Astrocyte (in vitro differentiated cells and primary cell): ENCODE measurements at regions not wholly inside any gene's neighbourhood (a gene's known extent, or its start where the extent isn't known, plus 50 kb on each side); places are given as distances from the start of the nearest gene placed in this dataset.

Source experiments
- DNase-seq: peaks from one replicate; pipeline ENCODE4 v3.0.0-alpha.2; 2010; ENCODE audit warnings: low read depth
- FAIRE-seq: peaks from 2 replicates; lab custom pipeline; 2011; peaks lifted over from hg19 to GRCh38; lab: Jason Lieb, UNC
- H2AFZ ChIP-seq: 2 replicates; pipeline ENCODE4 v1.6.0; 2012; ENCODE audit warnings: low read depth, low read length, inconsistent platforms
- H3K27ac ChIP-seq: 2 replicates; pipeline ENCODE4 v1.5.1; 2011; ENCODE audit warnings: low read depth, low read length, inconsistent platforms
- H3K27me3 ChIP-seq: 2 replicates; pipeline ENCODE4 v1.6.0; 2011; ENCODE audit warnings: low read length, inconsistent platforms; ENCODE audit not compliant: insufficient read depth
- H3K36me3 ChIP-seq: 2 replicates; pipeline ENCODE4 v1.5.1; 2011; ENCODE audit warnings: low read length, inconsistent platforms; ENCODE audit not compliant: insufficient read depth
- H3K4me1 ChIP-seq: 2 replicates; pipeline ENCODE4 v1.5.1; 2011; ENCODE audit warnings: low read length, inconsistent platforms; ENCODE audit not compliant: insufficient read depth
- H3K4me2 ChIP-seq: 2 replicates; pipeline ENCODE4 v1.6.0; 2012; ENCODE audit warnings: low read length, inconsistent platforms
- H3K4me3 ChIP-seq: 2 replicates; pipeline ENCODE4 v1.5.1; 2011; ENCODE audit warnings: low read depth, mild to moderate bottlenecking, low read length, inconsistent platforms; ENCODE audit not compliant: insufficient read depth
- H3K79me2 ChIP-seq: 2 replicates; pipeline ENCODE4 v1.6.0; 2012; ENCODE audit warnings: mild to moderate bottlenecking, low read length, inconsistent platforms; ENCODE audit not compliant: insufficient read depth
- H3K9ac ChIP-seq: 2 replicates; pipeline ENCODE4 v1.6.0; 2012; ENCODE audit warnings: mild to moderate bottlenecking, low read length, inconsistent platforms
- H3K9me3 ChIP-seq: 2 replicates; pipeline ENCODE4 v1.5.1; 2012; ENCODE audit warnings: low read depth, mild to moderate bottlenecking, low read length, inconsistent platforms; ENCODE audit not compliant: insufficient read depth
- H4K20me1 ChIP-seq: 2 replicates; pipeline ENCODE4 v1.6.0; 2012; ENCODE audit warnings: low read length, inconsistent platforms; ENCODE audit not compliant: insufficient read depth
- H3K27ac Mint-ChIP-seq: one replicate; pipeline ENCODE4 v1.8.0; 2021; ENCODE audit warnings: mild to moderate bottlenecking, mixed read lengths; ENCODE audit not compliant: unreplicated experiment
- H3K27me3 Mint-ChIP-seq: one replicate; pipeline ENCODE4 v1.8.0; 2021; ENCODE audit warnings: low read depth, mixed read lengths; ENCODE audit not compliant: unreplicated experiment
- H3K36me3 Mint-ChIP-seq: one replicate; pipeline ENCODE4 v1.8.0; 2021; ENCODE audit warnings: low read depth, mixed read lengths; ENCODE audit not compliant: unreplicated experiment
- H3K4me1 Mint-ChIP-seq: one replicate; pipeline ENCODE4 v1.8.0; 2021; ENCODE audit warnings: low read depth, mixed read lengths; ENCODE audit not compliant: unreplicated experiment
- H3K4me3 Mint-ChIP-seq: one replicate; pipeline ENCODE4 v1.8.0; 2021; ENCODE audit warnings: mild to moderate bottlenecking, moderate library complexity, mixed read lengths; ENCODE audit not compliant: unreplicated experiment
- H3K9me3 Mint-ChIP-seq: one replicate; pipeline ENCODE4 v1.8.0; 2021; ENCODE audit warnings: mild to moderate bottlenecking, mixed read lengths; ENCODE audit not compliant: unreplicated experiment
- CTCF ChIP-seq: IDR thresholded peaks from 2 replicates; pipeline ENCODE4 v1.5.1; 2011; ENCODE audit warnings: low read depth, mild to moderate bottlenecking, inconsistent platforms, low read length, moderate library complexity; ENCODE audit not compliant: insufficient read depth
- EZH2 ChIP-seq: IDR thresholded peaks from 2 replicates; pipeline ENCODE4 v1.6.1; 2012; ENCODE audit warnings: mild to moderate bottlenecking, low read length, inconsistent platforms; ENCODE audit not compliant: insufficient read depth

DNA sequence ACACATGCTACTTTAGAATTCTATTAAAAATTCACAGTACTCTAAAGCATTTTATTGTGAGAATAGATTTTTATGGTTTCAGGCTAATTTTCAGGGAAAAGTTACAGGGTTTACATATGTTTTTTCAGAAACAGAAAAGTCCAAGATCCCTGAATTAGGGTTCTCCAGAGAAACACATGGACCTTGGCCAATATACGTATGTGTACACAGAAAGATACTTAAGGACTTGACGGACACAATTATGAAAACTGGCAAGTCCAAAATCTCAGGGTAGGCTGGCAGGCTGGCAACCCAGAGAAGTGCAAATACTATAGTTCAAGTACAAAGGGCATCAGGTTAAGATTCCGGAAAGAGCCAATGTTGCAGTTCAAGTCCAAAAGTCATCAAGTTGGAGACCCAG is 1897.8 kb upstream of the PCDH10 start:
- Mint-ChIP-seq H3K4me3 (no peak overlapping the region), H3K36me3 (no peaks in the 10 kb centered on the region), H3K27ac (no peak overlapping the region), H3K9me3 (no peaks in the 10 kb centered on the region), H3K4me1 (no peaks in the 10 kb centered on the region), H3K27me3 (no peaks in the 10 kb centered on the region)
- no peaks in the 10 kb centered on the region for H3K9me3 ChIP-seq
- H3K36me3 ChIP-seq: no peaks in the 10 kb centered on the region
- no peak for DNase-seq
- H3K27me3 ChIP-seq: no peaks in the 10 kb centered on the region
- TF ChIP-seq CTCF (no peak), EZH2 (no peak)
- no peak overlapping the region for H2AFZ ChIP-seq
- H3K4me3 ChIP-seq: no peak overlapping the region
- FAIRE-seq: no peak
- no peak overlapping the region for H3K4me2 ChIP-seq
- H3K9ac ChIP-seq: no peak overlapping the region
- no peaks in the 10 kb centered on the region for H3K4me1 ChIP-seq
- H4K20me1 ChIP-seq: no peaks in the 10 kb centered on the region
- H3K79me2 ChIP-seq: no peaks in the 10 kb centered on the region
- H3K27ac ChIP-seq: no peak overlapping the region

DNA sequence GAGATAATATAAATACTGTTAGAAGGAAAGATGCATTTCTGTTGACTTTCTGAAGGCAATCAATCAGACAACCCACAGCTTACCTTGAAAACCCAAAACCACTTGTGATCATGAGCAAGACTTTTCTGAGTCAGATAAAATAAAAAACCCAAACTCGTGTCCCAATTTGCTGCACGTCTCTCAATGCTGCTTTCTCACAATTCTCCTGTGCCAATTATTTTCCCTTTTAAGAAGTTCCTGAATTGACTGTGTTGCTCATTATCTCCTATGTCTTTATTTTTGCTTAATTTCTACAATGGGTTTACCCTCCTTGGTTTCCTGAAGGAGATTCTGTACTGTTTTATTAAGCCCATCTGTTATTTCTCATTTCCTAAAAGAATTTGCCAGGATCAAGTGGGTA is 1891.9 kb upstream of the PCDH10 start:
- Histone ChIP-seq H3K9me3 (no peaks in the 10 kb centered on the region), H3K4me2 (no peak overlapping the region), H3K27me3 (no peaks in the 10 kb centered on the region), H3K4me1 (no peaks in the 10 kb centered on the region), H3K36me3 (no peaks in the 10 kb centered on the region), H3K27ac (no peak overlapping the region), H2AFZ (no peak overlapping the region), H3K9ac (no peak overlapping the region), H3K79me2 (no peaks in the 10 kb centered on the region), H3K4me3 (no peak overlapping the region), H4K20me1 (no peaks in the 10 kb centered on the region)
- no peaks in the 10 kb centered on the region for H3K36me3 Mint-ChIP-seq
- no peaks in the 10 kb centered on the region for H3K4me1 Mint-ChIP-seq
- no peak for DNase-seq
- no peak for FAIRE-seq
- no peak for TF ChIP-seq EZH2
- TF ChIP-seq CTCF: no peak
- H3K27ac Mint-ChIP-seq: no peak overlapping the region
- H3K9me3 Mint-ChIP-seq: no peaks in the 10 kb centered on the region
- H3K4me3 Mint-ChIP-seq: no peak overlapping the region
- no peaks in the 10 kb centered on the region for H3K27me3 Mint-ChIP-seq

- no peak overlapping the region for H3K4me3 Mint-ChIP-seq
- H3K27ac ChIP-seq: no peak overlapping the region
- no peaks in the 10 kb centered on the region for H3K36me3 Mint-ChIP-seq
- no peaks in the 10 kb centered on the region for H3K27me3 Mint-ChIP-seq
- DNase-seq: no peak
- no peaks in the 10 kb centered on the region for H3K4me1 Mint-ChIP-seq
- H3K4me3 ChIP-seq: no peak overlapping the region
- no peaks in the 10 kb centered on the region for H3K36me3 ChIP-seq
- H2AFZ ChIP-seq: no peak overlapping the region
- no peaks in the 10 kb centered on the region for H3K79me2 ChIP-seq
- H3K4me1 ChIP-seq: no peaks in the 10 kb centered on the region
- TF ChIP-seq EZH2: no peak
- no peaks in the 10 kb centered on the region for H4K20me1 ChIP-seq
- H3K9me3 Mint-ChIP-seq: no peaks in the 10 kb centered on the region
- no peak for FAIRE-seq
- H3K9ac ChIP-seq: no peak overlapping the region
- no peaks in the 10 kb centered on the region for H3K27me3 ChIP-seq
- H3K4me2 ChIP-seq: no peak overlapping the region
- no peak overlapping the region for H3K27ac Mint-ChIP-seq
- no peaks in the 10 kb centered on the region for H3K9me3 ChIP-seq
Measured at GRCh38 chr4:131258361-131258760, 1890.7 kb upstream of the PCDH10 start.
